PC-9 (cell line): ENCODE measurements at regions not wholly inside any gene's neighbourhood (a gene's known extent, or its start where the extent isn't known, plus 50 kb on each side); places are given as distances from the start of the nearest gene placed in this dataset.

Experiments
- BruUV-seq: library from RNA; stranded (reverse); fragments of 400-500 nt; replicated peaks from 2 replicates; lab custom pipeline; 2021; lab: Mats Ljungman, UMichigan
- CTCF ChIA-PET: fragments of 300-600 bp; sonication (Branson Sonifier 250); formaldehyde crosslinking; loops from one replicate; lab custom pipeline; 2022; ENCODE audit warnings: antibody characterized with exemption; lab: Charles Lee
- POLR2A ChIA-PET: fragments of 300-600 bp; sonication (Branson Sonifier 250); formaldehyde crosslinking; loops from one replicate; lab custom pipeline; 2022; ENCODE audit warnings: antibody characterized with exemption; ENCODE audit not compliant: unreplicated experiment; lab: Charles Lee
- DNase-seq, 2 experiments: peaks; one replicate each; pipeline versions ENCODE4 v3.0.0 to v3.0.0-alpha.2; 2015 to 2022; ENCODE audit warnings: mixed read lengths in 1 of 2
- H2AFZ ChIP-seq: fragments of 200-600 bp; sonication (generic); 2 replicates; pipeline ENCODE4 v1.8.1; 2017; ENCODE audit warnings: antibody characterized with exemption
- H3F3A ChIP-seq: fragments of 200-600 bp; sonication (generic); 2 replicates; pipeline ENCODE4 v1.8.1; 2017; ENCODE audit warnings: antibody characterized with exemption, mild to moderate bottlenecking, low read depth; ENCODE audit not compliant: insufficient read depth
- H3K27ac ChIP-seq: fragments of 200-600 bp; sonication (generic); 2 replicates; pipeline ENCODE4 v1.6.1; 2016; ENCODE audit warnings: mixed run types
- H3K27me3 ChIP-seq: fragments of 200-600 bp; sonication (generic); 2 replicates; pipeline ENCODE4 v1.6.1; 2016; ENCODE audit warnings: low read depth, mixed run types; ENCODE audit not compliant: insufficient read depth
- H3K36me3 ChIP-seq: fragments of 200-600 bp; sonication (generic); 2 replicates; pipeline ENCODE4 v1.6.1; 2016; ENCODE audit warnings: low read depth, mixed run types
- H3K4me1 ChIP-seq: fragments of 200-600 bp; sonication (generic); replicated peaks from 2 replicates; pipeline ENCODE4 v1.6.1; 2016; ENCODE audit warnings: mixed run types; ENCODE audit not compliant: insufficient read depth
- H3K4me2 ChIP-seq: fragments of 200-600 bp; sonication (generic); 2 replicates; pipeline ENCODE4 v1.6.1; 2017; ENCODE audit warnings: mixed run types
- H3K4me3 ChIP-seq: fragments of 200-600 bp; sonication (generic); 2 replicates; pipeline ENCODE4 v1.6.1; 2016; ENCODE audit warnings: mixed run types
- H3K79me2 ChIP-seq: fragments of 200-600 bp; sonication (generic); 2 replicates; pipeline ENCODE4 v1.6.1; 2017; ENCODE audit warnings: low read depth, mixed run types
- H3K9me2 ChIP-seq: fragments of 200-600 bp; sonication (generic); 2 replicates; pipeline ENCODE4 v1.8.1; 2017; ENCODE audit warnings: mild to moderate bottlenecking; ENCODE audit not compliant: insufficient read depth
- H3K9me3 ChIP-seq: fragments of 200-600 bp; sonication (generic); 2 replicates; pipeline ENCODE4 v1.8.1; 2016; ENCODE audit warnings: low read depth; ENCODE audit not compliant: insufficient read depth
- H4K20me1 ChIP-seq: fragments of 200-600 bp; sonication (generic); 2 replicates; pipeline ENCODE4 v1.8.1; 2017; ENCODE audit not compliant: insufficient read depth
- EZH2 ChIP-seq: fragments of 200-600 bp; sonication (generic); IDR thresholded peaks from 2 replicates; pipeline ENCODE4 v1.8.0; 2017; ENCODE audit warnings: antibody characterized with exemption, low read depth
- intact Hi-C: fragments of 100-400 bp; cut with micrococcal nuclease; formaldehyde crosslinking; loops from one replicate; pipeline ENCODE4 v1.10.0; 2022; ENCODE audit not compliant: unreplicated experiment
- TF ChIP-seq, protein P1 (sequence below): fragments of 200-600 bp; sonication (generic); conservative IDR thresholded peaks from 2 replicates; pipeline ENCODE4 v1.6.1; 2017; ENCODE audit warnings: mixed run types, antibody characterized with exemption, mild to moderate bottlenecking, moderate library complexity

DNA sequence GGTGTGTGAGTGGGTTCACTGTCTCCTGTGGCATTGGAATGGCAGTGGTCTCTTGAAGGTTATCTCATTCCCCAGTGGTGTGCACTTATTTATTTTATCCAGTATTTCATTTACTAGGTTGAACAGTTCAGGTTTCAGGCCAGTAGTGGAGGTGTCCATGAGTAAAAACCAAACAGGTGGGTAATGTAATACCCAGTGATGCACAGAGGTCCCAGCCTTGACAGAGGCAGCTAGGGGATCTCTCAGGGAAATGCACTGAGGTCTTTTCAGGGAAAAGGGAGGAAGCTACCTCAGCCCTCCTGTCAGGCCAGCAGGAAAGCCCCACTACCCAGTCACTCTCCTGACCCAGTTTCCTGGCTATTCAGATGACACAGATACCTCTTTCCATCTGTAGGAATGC, 403.6 kb downstream of the UTRN start:
- ChIA-PET CTCF (no interaction called here), POLR2A (no interaction called here)
- Histone ChIP-seq H4K20me1 (no peaks in the 10 kb centered on the region), H3F3A (no peaks in the 10 kb centered on the region), H3K4me3 (no peak overlapping the region), H3K27ac (no peak overlapping the region), H3K9me3 (peaks cover 3% of the 10 kb centered on the region; the same call in 1 of the 2 replicates), H3K79me2 (no peaks in the 10 kb centered on the region), H3K9me2 (no peaks in the 10 kb centered on the region), H3K4me2 (no peak overlapping the region), H3K27me3 (no peaks in the 10 kb centered on the region), H2AFZ (no peak overlapping the region), H3K4me1 (no peaks in the 10 kb centered on the region), H3K36me3 (no peaks in the 10 kb centered on the region; the same call in 1 of the 2 replicates)
- intact Hi-C loops = no loop called here
- no peak for DNase-seq
- TF ChIP-seq EZH2 = no peak
- TF ChIP-seq, protein P1, sequence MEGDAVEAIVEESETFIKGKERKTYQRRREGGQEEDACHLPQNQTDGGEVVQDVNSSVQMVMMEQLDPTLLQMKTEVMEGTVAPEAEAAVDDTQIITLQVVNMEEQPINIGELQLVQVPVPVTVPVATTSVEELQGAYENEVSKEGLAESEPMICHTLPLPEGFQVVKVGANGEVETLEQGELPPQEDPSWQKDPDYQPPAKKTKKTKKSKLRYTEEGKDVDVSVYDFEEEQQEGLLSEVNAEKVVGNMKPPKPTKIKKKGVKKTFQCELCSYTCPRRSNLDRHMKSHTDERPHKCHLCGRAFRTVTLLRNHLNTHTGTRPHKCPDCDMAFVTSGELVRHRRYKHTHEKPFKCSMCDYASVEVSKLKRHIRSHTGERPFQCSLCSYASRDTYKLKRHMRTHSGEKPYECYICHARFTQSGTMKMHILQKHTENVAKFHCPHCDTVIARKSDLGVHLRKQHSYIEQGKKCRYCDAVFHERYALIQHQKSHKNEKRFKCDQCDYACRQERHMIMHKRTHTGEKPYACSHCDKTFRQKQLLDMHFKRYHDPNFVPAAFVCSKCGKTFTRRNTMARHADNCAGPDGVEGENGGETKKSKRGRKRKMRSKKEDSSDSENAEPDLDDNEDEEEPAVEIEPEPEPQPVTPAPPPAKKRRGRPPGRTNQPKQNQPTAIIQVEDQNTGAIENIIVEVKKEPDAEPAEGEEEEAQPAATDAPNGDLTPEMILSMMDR = no peak
- no TSS peak for BruUV-seq

DNA sequence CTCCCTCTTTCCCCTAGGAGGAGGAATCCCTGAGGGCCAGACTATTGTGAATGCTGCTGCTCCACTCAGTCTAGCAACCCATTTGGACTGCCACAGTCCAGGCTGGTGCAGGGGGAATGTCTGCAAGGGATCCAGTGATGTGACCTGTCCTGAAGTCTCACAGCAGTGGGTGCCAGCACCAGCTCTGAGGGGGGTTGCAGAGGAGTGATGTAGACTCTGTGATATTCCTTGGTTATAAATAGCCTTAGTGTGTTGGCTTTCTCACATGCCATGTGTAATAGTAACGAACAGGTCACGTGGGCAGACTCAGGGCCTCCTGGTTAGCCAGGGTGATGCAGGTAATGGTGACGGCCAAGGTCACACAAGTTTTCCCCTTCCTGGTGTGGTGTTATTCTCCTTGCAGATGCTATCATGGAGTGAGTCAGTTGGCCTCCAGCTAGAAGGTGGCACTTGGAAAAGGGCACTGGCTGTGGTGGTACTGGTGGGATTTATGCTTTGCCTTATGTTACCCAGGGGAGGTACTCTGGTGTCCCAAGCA, 404.4 kb downstream of the UTRN start:
- Histone ChIP-seq H3K79me2 (no peaks in the 10 kb centered on the region), H4K20me1 (no peaks in the 10 kb centered on the region), H3K9me2 (no peaks in the 10 kb centered on the region), H3K4me1 (no peaks in the 10 kb centered on the region), H3K4me3 (no peak overlapping the region), H3K36me3 (no peaks in the 10 kb centered on the region; the same call in 1 of the 2 replicates), H3K9me3 (peaks cover 3% of the 10 kb centered on the region; the same call in 1 of the 2 replicates), H3K4me2 (no peak overlapping the region), H2AFZ (no peak overlapping the region), H3F3A (no peaks in the 10 kb centered on the region), H3K27me3 (no peaks in the 10 kb centered on the region), H3K27ac (no peak overlapping the region)
- BruUV-seq = no TSS peak
- ChIA-PET CTCF (no interaction called here), POLR2A (no interaction called here)
- no peak for DNase-seq
- no peak for TF ChIP-seq EZH2
- TF ChIP-seq, protein P1 = no peak
- intact Hi-C loops = no loop called here

DNA sequence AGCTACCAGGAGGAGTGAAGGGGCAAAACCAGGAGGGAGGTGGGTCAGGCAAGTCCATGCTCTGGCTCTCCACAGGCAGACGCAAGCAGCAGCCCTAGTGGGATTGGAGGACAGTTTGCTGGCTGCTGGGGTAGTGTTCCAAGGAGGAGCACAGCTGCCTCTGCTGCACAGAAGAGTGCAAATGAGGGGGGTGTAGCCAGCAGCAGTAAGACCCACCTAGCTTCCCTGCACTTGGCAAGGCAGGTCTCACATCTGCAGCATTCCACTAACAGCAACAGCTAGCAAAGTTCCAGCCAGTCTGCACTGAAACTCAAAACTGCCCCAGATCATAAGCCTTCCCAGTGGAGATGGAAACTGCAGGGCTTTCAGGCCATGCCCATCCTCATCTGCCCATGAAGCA, 405.0 kb downstream of the UTRN start:
- Histone ChIP-seq H3K27ac (no peak overlapping the region), H3K4me1 (no peaks in the 10 kb centered on the region), H3K4me3 (no peak overlapping the region), H4K20me1 (no peaks in the 10 kb centered on the region), H3K4me2 (no peak overlapping the region), H3K79me2 (no peaks in the 10 kb centered on the region), H3K36me3 (no peaks in the 10 kb centered on the region; the same call in 1 of the 2 replicates), H3K9me2 (no peaks in the 10 kb centered on the region), H3K27me3 (no peaks in the 10 kb centered on the region), H3F3A (no peaks in the 10 kb centered on the region), H3K9me3 (peaks cover 3% of the 10 kb centered on the region; the same call in 1 of the 2 replicates), H2AFZ (no peak overlapping the region)
- BruUV-seq = no TSS peak
- DNase-seq = no peak
- TF ChIP-seq, protein P1 = no peak
- no peak for TF ChIP-seq EZH2
- CTCF ChIA-PET = no interaction called here
- intact Hi-C loops = no loop called here
- POLR2A ChIA-PET = no interaction called here
